Embryonic facial prominence (tissue), 1 donor: ENCODE measurements at regions not wholly inside any gene's neighbourhood (a gene's known extent, or its start where the extent isn't known, plus 50 kb on each side); places are given as distances from the start of the nearest gene placed in this dataset.

ENCODE experiments used
- DNase-seq: peaks from one replicate; pipeline ENCODE4 v3.0.0-alpha.2; 2016; ENCODE audit errors: extremely low spot score

DNA sequence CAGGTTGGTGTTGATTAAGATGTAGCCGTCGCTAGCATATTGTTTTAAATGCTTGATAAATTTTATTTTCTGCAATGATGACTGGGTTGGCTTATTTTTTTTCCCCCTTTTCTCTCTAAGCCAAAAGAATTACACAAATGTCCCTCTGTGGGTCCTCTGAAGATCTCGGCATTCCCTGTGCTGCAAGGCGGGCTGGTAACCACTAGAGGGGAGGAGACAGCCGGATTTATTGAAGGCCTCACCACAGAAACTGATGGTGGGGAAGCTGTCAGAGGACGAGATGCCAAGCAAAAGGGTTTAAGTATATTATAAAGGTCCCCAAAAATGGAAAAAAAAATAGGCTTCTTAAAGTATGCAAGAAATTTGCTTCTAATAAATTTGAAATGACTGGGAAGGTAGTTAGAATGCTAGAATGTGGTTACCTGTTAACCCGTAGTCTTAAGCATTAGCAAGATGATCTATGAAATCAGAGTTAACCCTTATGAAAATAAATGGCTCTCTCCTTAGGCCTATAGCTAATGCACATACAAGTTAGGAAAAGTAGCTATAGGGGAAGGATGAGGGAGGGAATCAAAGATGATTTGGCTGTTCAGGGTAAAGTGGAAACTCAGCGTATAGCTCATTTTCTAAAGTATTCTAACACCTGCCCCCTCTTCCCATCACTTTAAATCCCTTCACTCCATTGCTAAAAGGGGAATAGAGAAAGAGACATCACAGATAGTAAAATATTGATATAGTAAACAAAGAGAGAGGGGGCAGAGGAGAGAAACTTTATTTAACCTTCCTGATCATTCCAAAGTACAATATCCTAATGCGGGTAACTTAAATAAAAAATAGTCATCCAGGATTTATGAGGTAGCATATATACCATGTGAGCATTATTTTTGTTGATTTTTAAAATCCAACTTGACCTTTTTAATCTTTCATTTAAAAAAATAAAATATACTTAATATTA, 894.5 kb upstream of the POU3F3 start:
- peak; percentile 71 for DNase-seq

DNA sequence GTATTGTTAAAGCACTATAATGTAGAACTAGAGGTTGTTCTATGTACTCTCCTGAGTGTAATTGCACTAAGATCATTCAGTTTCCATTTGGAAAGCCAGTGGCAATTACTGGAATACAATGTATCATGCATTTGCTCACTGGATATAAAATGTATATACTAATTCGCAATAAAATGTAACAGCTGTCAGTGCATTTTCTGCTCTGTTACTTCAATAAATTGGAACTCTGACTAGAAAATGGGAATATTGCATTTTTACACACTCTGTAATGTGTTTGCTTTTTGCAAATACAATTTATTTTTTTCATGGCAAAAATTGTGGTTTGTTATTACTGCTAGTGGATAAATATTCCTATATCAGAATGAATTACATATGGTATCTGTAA, 893.8 kb upstream of the POU3F3 start:
- DNase-seq = no peak

DNA sequence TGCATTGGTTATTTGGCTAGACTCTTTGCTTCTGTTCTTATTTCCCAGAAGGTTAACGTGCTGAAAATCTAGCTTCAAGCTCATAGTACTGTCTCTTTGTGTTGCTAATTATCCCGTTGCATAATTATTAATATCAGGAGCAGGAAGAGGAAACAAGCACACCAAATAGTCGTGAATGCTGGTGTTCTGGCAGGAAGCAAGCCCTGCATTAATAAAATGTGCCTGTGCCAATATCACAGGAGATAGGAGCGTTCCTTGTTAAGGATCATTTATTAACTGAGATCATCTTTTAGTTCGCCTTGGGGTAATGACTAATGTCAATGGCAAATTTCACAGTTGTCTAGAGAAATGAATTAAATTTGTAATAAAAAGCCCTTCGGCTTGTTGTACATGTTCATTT, 893.0 kb upstream of the POU3F3 start:
- DNase-seq = no peak

GRCh38 chr2:103961862-103962261, 892.1 kb upstream of the POU3F3 start:
- no peak for DNase-seq

DNA sequence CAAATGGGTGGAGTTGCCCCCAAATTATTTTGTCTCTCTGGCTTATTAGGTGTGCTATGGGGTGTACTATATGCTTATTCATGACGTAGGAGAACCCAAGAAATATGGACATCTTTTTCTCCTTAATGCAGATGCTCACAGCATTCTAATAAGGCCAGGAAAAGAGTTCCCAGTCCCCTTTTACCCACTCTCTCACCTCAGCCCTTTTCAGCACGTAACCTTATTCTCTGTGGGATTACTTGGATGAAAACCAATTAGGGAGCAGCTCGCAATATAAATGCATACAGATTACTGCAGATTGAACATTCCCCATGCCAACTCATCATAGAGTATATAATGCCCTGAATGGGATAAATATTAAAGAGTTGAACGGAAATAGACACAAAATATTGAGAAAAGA, 891.2 kb upstream of the POU3F3 start:
- DNase-seq = no peak

DNA sequence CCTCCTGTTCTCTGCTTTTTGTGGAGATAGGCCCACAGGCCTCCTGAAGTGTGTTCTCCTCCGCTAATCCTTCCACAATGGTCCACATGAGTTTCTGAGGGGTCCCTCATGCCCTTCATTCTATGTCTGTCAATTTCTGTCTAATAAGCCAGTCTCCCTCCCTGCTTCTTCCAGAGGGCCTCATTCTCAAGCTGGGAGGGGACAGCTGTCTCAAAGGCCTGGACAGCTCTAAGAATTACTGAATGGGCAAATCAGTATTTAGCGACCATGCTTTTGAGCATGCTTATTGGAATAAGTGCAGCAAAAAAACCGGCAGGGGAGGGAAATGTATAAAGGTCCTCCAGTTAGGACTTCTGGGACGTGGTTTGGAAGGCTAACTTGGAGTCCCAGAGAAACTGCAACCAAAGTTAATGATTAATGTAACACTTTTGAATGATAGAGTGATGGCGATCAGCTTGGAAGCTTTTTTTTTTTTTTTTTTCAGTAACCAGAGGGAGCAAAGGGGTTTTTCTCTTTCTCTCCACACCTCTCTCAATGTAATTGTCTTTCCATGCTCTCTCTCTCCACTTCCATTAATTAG, 890.7 kb upstream of the POU3F3 start:
- DNase-seq = no peak

DNA sequence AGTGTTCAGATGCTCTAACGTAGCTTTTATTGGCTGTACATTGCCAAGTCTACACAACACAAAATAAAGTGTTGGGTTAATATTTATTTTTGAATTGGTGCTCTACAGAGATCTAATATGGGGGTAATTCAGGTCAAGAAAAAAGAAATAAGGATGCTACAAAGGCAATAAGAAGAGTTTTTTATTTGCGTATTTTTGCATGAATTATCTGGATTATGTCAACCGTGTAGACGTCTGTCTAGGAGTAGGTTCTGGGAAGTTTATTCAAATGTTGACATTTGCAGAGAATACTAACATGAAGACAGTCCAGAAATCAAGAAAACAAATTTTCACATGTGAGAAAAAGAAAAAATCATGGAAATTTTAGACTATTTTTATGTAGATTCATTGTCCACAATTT, 876.7 kb upstream of the POU3F3 start:
- no peak for DNase-seq

- DNase-seq = no peak
These were observed 876.2 kb upstream of the POU3F3 start for GRCh38 chr2:103977668-103978067.

- DNase-seq = no peak
These were observed 873.5 kb upstream of the POU3F3 start for GRCh38 chr2:103980401-103980800.

- no peak for DNase-seq
These were observed 871.2 kb upstream of the POU3F3 start for GRCh38 chr2:103982691-103983090.

- DNase-seq = no peak
These were observed 867.9 kb upstream of the POU3F3 start for GRCh38 chr2:103986001-103986400.

DNA sequence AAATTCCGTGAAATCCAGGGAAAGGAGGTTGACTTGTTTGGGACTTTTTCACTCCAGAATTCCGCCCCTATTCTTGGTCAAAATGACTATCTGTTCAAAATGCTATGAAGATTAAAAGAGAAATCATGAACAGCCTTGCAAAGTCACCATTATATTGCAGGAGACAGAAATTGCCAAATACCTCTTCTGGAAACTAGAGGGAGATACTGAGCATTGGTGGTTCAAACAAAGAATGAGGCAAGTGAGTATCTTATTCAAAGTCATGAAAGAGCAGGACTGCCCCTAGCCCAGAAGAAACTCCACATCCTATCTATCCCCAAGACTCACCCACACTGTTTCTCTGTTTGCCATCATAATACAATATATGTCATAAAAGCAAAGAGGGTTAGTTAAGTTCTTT, 862.3 kb upstream of the POU3F3 start:
- DNase-seq = no peak

DNA sequence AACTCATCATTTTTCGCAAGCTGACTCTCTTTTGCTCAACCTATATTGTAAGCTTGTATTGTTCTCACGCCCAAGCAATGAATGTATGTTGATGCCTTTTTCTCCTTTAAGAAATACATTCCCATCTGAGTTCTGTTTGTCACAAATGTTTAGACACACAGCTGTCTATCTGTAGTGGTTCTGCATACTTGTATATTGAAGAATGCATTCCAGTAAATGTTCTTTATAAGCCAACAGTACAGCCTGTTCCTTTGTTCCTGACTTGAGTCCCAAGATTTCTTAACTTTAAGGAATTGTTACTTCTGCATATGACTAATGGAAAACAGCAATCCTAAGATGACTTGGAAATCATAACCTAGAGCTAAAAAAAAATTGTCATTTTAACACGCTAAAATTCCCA, 849.1 kb upstream of the POU3F3 start:
- no peak for DNase-seq

DNA sequence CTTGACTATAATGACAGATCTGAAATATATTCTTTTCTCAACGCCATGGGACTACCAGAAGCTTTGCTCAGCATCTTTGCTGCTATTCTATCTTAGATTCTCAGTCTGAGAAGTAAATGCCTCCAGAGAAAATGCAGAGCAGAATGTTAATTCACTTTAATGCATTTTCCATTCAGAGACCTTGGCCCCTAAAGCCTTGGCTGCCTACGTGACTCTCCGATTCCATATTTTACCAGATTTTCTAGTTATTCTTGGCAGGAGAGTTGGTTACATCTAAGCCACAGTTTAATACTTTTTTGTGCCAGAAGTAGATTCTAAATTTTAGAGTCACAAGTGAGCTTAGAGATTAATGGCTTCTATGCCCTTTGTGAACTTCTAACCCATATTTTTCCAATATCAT, 837.1 kb upstream of the POU3F3 start:
- DNase-seq = no peak

DNA sequence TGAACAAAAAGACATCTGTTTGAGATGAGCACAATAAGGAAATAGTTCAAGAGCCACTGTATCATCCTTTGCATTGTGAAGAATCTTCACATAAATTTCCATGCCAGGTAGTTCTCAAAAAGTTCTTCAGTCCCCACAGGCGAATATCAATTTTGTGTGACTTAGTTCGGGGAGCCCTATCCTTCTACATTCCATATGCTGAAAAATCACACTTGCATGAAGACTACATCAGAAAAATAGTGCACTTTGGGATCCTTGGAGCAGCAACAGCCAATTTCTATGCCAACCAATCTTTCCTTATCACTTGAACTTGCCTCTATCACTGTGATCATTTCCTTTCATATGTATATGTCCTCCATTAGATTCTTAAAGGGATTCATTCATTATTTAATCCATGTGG, 830.6 kb upstream of the POU3F3 start:
- DNase-seq = no peak

- no peak for DNase-seq
These were observed 830.1 kb upstream of the POU3F3 start for GRCh38 chr2:104023765-104024164.

- no peak for DNase-seq
These were observed 828.6 kb upstream of the POU3F3 start for GRCh38 chr2:104025295-104025694.

- no peak for DNase-seq
These were observed 827.2 kb upstream of the POU3F3 start for GRCh38 chr2:104026725-104027124.

DNA sequence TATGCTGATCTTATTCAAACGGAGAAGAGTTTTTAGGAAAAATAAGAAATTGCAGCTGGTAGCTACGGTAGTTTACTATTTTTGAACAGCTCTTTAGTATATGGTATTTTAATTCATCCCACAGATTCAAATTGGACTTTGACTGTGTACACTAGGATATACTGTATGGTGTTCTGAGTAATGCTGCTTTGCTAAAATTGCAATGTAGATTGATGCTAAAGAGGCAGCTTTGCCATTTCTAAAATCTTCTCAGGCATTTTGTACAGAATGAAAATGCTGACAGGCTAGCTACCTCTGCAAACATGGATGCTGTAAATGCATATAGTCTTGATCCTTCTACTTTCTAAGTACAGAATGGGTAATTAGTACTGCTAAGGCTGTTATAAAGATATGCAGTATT, 826.6 kb upstream of the POU3F3 start:
- DNase-seq = no peak

DNA sequence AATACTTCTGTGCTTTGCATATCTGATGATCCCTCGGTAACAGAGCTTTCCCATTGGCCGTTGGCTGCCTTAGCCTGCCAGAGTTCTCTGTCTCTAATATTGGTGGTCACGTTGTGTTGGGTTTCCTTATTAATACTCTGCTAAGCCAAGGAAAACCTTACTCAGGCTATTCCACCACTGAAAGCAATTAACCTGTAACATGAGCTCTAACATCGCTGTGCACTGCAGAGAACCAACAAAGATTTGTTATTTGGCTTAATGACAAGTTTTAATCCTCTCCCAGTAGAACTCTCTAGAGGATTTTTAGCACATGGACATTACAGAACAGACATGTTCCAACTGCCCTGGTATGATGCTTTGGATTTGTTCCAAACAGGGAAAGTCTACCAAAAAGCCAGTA, 825.9 kb upstream of the POU3F3 start:
- DNase-seq = no peak

GRCh38 chr2:104033399-104033798, 820.5 kb upstream of the POU3F3 start:
- DNase-seq = no peak

- no peak for DNase-seq
These were observed 813.1 kb upstream of the POU3F3 start for GRCh38 chr2:104040771-104041170.

DNA sequence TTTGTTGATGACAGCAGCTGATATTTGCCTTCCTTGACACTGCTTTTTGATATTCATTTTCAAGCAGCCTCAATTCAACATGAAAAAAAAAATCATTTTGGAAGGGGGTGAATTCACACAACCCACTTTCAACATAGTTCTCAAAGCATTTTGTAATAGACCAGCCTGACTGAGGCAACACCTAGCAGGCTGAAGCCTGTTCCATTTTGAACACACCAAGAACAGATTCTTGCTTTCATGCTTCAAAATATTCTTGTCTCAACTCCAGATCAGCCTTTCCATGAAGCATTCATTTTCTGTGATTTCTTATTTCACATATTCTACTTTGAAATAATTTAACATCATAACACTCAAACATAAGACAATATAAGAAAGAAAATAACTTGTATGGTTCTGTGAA, 812.6 kb upstream of the POU3F3 start:
- DNase-seq = no peak

GRCh38 chr2:104043864-104044263, 810.1 kb upstream of the POU3F3 start:
- DNase-seq = no peak
